HepG2 (cell line): ENCODE measurements at regions not wholly inside any gene's neighbourhood (a gene's known extent, or its start where the extent isn't known, plus 50 kb on each side); places are given as distances from the start of the nearest gene placed in this dataset.

Experiments used
- ATAC-seq: fragments of 200-7000 bp; cut with Tn5 transposase; 3 replicates; pipeline ENCODE4 v1.9.1; 2020; ENCODE audit warnings: mild to moderate bottlenecking, moderate library complexity
- BruUV-seq: library from RNA; stranded (reverse); fragments of 400-500 nt; replicated peaks from 2 replicates; lab custom pipeline; 2021; lab: Mats Ljungman, UMichigan
- CTCF ChIA-PET: fragments of 300-600 bp; formaldehyde crosslinking; extraction: SDS; loops from one replicate; lab custom pipeline; 2021; ENCODE audit warnings: low total read pairs, inconsistent platforms, low intra/inter-chr PET ratio; lab: Yijun Ruan, JAX
- POLR2A ChIA-PET: fragments of 350-600 bp; sonication (Branson Sonifier 250); formaldehyde crosslinking; loops from one replicate; lab custom pipeline; 2020; ENCODE audit warnings: antibody characterized with exemption, inconsistent platforms; lab: Yijun Ruan, JAX
- DNase-seq: peaks from one replicate; pipeline ENCODE4 v3.0.0-alpha.2; 2015; ENCODE audit warnings: low spot score
- FAIRE-seq: peaks from 3 replicates; lab custom pipeline; 2011; peaks lifted over from hg19 to GRCh38; lab: Jason Lieb, UNC
- H2AFZ ChIP-seq: one replicate; pipeline ENCODE4 v1.6.1; 2011; ENCODE audit warnings: low read length, inconsistent platforms
- H3K27ac ChIP-seq: fragments of 300-600 bp; 3 replicates; pipeline ENCODE4 v1.8.0; 2011; ENCODE audit warnings: mixed run types, mild to moderate bottlenecking, mixed read lengths, low read length, inconsistent platforms; ENCODE audit not compliant: insufficient read depth; ENCODE audit errors: extremely low read length
- H3K27me3 ChIP-seq, 2 experiments: fragments of 200-600 bp in 1 of 2; 2 replicates in 1 of 2; 3 replicates in 1 of 2; pipeline versions ENCODE4 v1.6.0 to v1.8.0; 2011; ENCODE audit warnings: low read length in 2 of 2, mild to moderate bottlenecking in 2 of 2, moderate library complexity in 2 of 2, inconsistent platforms in 1 of 2; ENCODE audit not compliant: insufficient read depth in 2 of 2, control insufficient read depth in 1 of 2
- H3K36me3 ChIP-seq, 2 experiments: fragments of 200-600 bp in 1 of 2; replicated peaks in 1 of 2; 2 replicates in 1 of 2; 3 replicates in 1 of 2; pipeline versions ENCODE4 v1.5.1 to v1.8.0; 2011; ENCODE audit warnings: low read length in 2 of 2, inconsistent platforms in 1 of 2; ENCODE audit not compliant: insufficient read depth in 2 of 2, control insufficient read depth in 1 of 2
- H3K4me1 ChIP-seq: 2 replicates; pipeline ENCODE4 v1.5.1; 2012; ENCODE audit warnings: low read length, inconsistent platforms; ENCODE audit not compliant: insufficient read depth
- H3K4me2 ChIP-seq: 2 replicates; pipeline ENCODE4 v1.6.0; 2011; ENCODE audit warnings: low read depth, low read length, inconsistent platforms
- H3K4me3 ChIP-seq, 3 experiments: fragments of 200-600 bp in 1 of 3; sonication (generic), shearing (Covaris generic) in 1 of 3; replicated peaks in 1 of 3; 2 replicates each; pipeline ENCODE4 v1.5.1; 2011 to 2016; ENCODE audit warnings: low read length in 3 of 3, inconsistent platforms in 2 of 3, low read depth in 2 of 3, mild to moderate bottlenecking in 2 of 3, control low read depth in 1 of 3, mixed read lengths in 1 of 3; ENCODE audit not compliant: insufficient read depth in 1 of 3
- H3K79me2 ChIP-seq: one replicate; pipeline ENCODE4 v1.6.1; 2011; ENCODE audit warnings: low read length, inconsistent platforms; ENCODE audit not compliant: insufficient read depth
- H3K9ac ChIP-seq: 2 replicates; pipeline ENCODE4 v1.6.0; 2011; ENCODE audit warnings: mild to moderate bottlenecking, low read depth, low read length, inconsistent platforms; ENCODE audit not compliant: insufficient read depth
- H3K9me3 ChIP-seq: 2 replicates; pipeline ENCODE4 v1.5.1; 2012; ENCODE audit warnings: mild to moderate bottlenecking, low read length
- H4K20me1 ChIP-seq: 2 replicates; pipeline ENCODE4 v1.6.0; 2011; ENCODE audit warnings: inconsistent platforms, mild to moderate bottlenecking, low read length, moderate library complexity; ENCODE audit not compliant: insufficient read depth
- CBX1 ChIP-seq: IDR thresholded peaks from one replicate; pipeline ENCODE4 v1.6.1; 2016; ENCODE audit warnings: antibody characterized with exemption, low read depth
- MAF1 ChIP-seq: sonication (generic); formaldehyde crosslinking; IDR thresholded peaks from 2 replicates; pipeline ENCODE4 v1.5.0; 2020; ENCODE audit warnings: missing genetic modification reagents, borderline replicate concordance
- ZNF432 ChIP-seq: sonication (generic); formaldehyde crosslinking; IDR thresholded peaks from 2 replicates; pipeline ENCODE4 v1.5.0; 2020; ENCODE audit warnings: missing genetic modification reagents, mild to moderate bottlenecking, borderline replicate concordance
- WGBS: methylation state at CpG from one replicate; pipeline ENCODE4 v1.1.6; 2017; ENCODE audit warnings: low lambda C conversion rate; 5-methylcytosine and 5-hydroxymethylcytosine counted together
- in situ Hi-C: cut with HindIII; loops from 2 replicates; pipeline ENCODE4 v1.10.0; 2017; ENCODE audit warnings: low pct_unique_long_range_greater_than_20kb; ENCODE audit not compliant: extremely low pct_ligation_motif_present
- intact Hi-C: fragments of 100-400 bp; cut with micrococcal nuclease; formaldehyde crosslinking; loops from one replicate; pipeline ENCODE4 v1.10.0; 2022; ENCODE audit not compliant: unreplicated experiment
- TF ChIP-seq, protein P1 (sequence below): sonication (generic); formaldehyde crosslinking; IDR thresholded peaks from 2 replicates; pipeline ENCODE4 v1.4.0; 2020; ENCODE audit warnings: missing genetic modification reagents, borderline replicate concordance
- TF ChIP-seq, protein P2 (sequence below): sonication (generic); formaldehyde crosslinking; IDR thresholded peaks from 2 replicates; pipeline ENCODE4 v1.4.0; 2020; ENCODE audit warnings: mild to moderate bottlenecking, missing genetic modification reagents

DNA sequence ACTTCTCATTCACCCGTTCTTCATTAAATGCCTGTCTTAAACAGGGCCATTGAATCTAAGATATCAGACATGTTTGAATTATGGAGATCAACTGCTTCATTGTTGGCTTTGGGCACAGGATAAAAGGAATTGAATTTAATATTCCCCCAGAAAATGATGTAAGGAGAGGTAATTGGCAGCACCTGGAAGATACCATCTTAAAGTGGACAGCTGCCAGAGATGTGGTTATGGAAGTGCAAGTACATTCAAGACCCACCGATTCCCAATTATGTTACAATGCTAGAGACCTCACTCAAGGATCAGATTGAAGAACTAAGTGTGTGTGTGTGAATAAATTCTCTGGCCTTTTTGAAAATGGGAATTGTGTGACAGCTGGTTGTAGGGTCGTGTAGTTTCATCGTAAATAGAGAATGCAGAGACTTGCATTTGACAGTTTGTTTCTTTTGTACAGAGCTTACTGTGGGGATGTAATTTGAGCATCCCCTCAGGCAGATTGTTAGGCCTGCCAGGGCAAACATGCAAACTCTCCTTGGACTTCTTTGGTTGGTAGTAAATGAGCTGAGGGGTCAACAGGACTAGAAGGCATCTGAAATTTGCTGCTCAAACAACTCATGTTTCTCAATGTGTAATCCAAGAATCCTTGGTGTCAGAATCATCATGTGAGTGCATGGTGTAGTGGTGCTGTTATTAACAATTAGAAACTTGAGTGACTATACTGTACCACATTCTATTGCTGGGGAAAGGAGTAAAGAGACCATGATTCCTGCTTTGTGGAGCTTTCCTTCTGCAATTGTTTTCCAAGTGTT is 359.2 kb upstream of the THRB start:
- Histone ChIP-seq H3K36me3 (no peaks in the 10 kb centered on the region), H3K27ac (no peak overlapping the region), H3K4me2 (no peak overlapping the region), H3K9me3 (no peaks in the 10 kb centered on the region), H3K79me2 (no peaks in the 10 kb centered on the region), H2AFZ (no peak overlapping the region), H3K9ac (no peak overlapping the region), H4K20me1 (no peaks in the 10 kb centered on the region), H3K27me3 (no peaks in the 10 kb centered on the region), H3K4me1 (no peaks in the 10 kb centered on the region), H3K4me3 (no peak overlapping the region)
- BruUV-seq = no TSS peak
- TF ChIP-seq MAF1 = no peak
- CTCF ChIA-PET = no interaction called here
- no peak for DNase-seq
- WGBS = 25% methylated on average over 4 of the region's 4 CpGs
- POLR2A ChIA-PET = no interaction called here
- ATAC-seq = no peak
- no peak for FAIRE-seq
- intact Hi-C loops (no loop called here), in situ Hi-C loops (no loop called here)

GRCh38 chr3:24854748-24855147 is 360.1 kb upstream of the THRB start:
- no TSS peak for BruUV-seq

More at GRCh38 chr3:24854748-24855147, 360.1 kb upstream of the THRB start:
- ChIA-PET CTCF (no interaction called here), POLR2A (no interaction called here)
- Histone ChIP-seq H2AFZ (no peak overlapping the region), H3K27ac (no peak overlapping the region), H3K4me3 (no peak overlapping the region), H3K36me3 (no peaks in the 10 kb centered on the region), H4K20me1 (no peaks in the 10 kb centered on the region), H3K79me2 (no peaks in the 10 kb centered on the region), H3K4me1 (no peaks in the 10 kb centered on the region), H3K4me2 (no peak overlapping the region), H3K27me3 (no peaks in the 10 kb centered on the region), H3K9me3 (no peaks in the 10 kb centered on the region), H3K9ac (no peak overlapping the region)
- DNase-seq (no peak), FAIRE-seq (no peak), ATAC-seq (no peak)
- TF ChIP-seq, protein P1, sequence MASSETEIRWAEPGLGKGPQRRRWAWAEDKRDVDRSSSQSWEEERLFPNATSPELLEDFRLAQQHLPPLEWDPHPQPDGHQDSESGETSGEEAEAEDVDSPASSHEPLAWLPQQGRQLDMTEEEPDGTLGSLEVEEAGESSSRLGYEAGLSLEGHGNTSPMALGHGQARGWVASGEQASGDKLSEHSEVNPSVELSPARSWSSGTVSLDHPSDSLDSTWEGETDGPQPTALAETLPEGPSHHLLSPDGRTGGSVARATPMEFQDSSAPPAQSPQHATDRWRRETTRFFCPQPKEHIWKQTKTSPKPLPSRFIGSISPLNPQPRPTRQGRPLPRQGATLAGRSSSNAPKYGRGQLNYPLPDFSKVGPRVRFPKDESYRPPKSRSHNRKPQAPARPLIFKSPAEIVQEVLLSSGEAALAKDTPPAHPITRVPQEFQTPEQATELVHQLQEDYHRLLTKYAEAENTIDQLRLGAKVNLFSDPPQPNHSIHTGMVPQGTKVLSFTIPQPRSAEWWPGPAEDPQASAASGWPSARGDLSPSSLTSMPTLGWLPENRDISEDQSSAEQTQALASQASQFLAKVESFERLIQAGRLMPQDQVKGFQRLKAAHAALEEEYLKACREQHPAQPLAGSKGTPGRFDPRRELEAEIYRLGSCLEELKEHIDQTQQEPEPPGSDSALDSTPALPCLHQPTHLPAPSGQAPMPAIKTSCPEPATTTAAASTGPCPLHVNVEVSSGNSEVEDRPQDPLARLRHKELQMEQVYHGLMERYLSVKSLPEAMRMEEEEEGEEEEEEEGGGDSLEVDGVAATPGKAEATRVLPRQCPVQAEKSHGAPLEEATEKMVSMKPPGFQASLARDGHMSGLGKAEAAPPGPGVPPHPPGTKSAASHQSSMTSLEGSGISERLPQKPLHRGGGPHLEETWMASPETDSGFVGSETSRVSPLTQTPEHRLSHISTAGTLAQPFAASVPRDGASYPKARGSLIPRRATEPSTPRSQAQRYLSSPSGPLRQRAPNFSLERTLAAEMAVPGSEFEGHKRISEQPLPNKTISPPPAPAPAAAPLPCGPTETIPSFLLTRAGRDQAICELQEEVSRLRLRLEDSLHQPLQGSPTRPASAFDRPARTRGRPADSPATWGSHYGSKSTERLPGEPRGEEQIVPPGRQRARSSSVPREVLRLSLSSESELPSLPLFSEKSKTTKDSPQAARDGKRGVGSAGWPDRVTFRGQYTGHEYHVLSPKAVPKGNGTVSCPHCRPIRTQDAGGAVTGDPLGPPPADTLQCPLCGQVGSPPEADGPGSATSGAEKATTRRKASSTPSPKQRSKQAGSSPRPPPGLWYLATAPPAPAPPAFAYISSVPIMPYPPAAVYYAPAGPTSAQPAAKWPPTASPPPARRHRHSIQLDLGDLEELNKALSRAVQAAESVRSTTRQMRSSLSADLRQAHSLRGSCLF = no peak
- TF ChIP-seq ZNF432 (no peak), CBX1 (no peak)
- TF ChIP-seq, protein P2, sequence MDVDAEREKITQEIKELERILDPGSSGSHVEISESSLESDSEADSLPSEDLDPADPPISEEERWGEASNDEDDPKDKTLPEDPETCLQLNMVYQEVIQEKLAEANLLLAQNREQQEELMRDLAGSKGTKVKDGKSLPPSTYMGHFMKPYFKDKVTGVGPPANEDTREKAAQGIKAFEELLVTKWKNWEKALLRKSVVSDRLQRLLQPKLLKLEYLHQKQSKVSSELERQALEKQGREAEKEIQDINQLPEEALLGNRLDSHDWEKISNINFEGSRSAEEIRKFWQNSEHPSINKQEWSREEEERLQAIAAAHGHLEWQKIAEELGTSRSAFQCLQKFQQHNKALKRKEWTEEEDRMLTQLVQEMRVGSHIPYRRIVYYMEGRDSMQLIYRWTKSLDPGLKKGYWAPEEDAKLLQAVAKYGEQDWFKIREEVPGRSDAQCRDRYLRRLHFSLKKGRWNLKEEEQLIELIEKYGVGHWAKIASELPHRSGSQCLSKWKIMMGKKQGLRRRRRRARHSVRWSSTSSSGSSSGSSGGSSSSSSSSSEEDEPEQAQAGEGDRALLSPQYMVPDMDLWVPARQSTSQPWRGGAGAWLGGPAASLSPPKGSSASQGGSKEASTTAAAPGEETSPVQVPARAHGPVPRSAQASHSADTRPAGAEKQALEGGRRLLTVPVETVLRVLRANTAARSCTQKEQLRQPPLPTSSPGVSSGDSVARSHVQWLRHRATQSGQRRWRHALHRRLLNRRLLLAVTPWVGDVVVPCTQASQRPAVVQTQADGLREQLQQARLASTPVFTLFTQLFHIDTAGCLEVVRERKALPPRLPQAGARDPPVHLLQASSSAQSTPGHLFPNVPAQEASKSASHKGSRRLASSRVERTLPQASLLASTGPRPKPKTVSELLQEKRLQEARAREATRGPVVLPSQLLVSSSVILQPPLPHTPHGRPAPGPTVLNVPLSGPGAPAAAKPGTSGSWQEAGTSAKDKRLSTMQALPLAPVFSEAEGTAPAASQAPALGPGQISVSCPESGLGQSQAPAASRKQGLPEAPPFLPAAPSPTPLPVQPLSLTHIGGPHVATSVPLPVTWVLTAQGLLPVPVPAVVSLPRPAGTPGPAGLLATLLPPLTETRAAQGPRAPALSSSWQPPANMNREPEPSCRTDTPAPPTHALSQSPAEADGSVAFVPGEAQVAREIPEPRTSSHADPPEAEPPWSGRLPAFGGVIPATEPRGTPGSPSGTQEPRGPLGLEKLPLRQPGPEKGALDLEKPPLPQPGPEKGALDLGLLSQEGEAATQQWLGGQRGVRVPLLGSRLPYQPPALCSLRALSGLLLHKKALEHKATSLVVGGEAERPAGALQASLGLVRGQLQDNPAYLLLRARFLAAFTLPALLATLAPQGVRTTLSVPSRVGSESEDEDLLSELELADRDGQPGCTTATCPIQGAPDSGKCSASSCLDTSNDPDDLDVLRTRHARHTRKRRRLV = no peak
- 32% methylated on average over 4 of the region's 4 CpGs for WGBS
- in situ Hi-C loops = no loop called here
- intact Hi-C loops = no loop called here
